ENCODE measurements at regions not wholly inside any gene's neighbourhood (a gene's known extent, or its start where the extent isn't known, plus 50 kb on each side); places are given as distances from the start of the nearest gene placed in this dataset.

DNA sequence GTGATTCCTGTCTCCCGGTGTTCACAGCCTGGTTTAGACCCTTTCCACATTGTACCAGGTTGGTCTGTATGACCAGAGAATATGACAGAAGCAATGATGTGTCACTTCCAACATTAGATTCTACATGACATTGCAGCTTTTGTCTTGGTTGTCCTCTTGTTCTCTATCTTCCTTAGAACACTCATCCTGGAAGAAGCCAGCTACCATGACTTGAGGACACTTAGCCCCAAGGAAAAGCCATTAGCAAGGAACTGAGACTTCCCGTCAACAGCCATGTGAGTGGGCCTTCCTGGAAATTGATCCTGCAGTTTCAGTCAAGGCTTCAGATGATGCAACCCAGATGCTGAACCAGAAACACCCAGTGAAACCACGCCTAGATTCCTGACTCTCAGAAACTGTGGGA, 143.3 kb downstream of the MREG start (continued):
- TF ChIP-seq KIAA2018 (CRISPR knock-in tag; IDR thresholded peaks at IDR 0.05; ENCODE audit: borderline replicate concordance) = no peak
- TF ChIP-seq ZNF230 (CRISPR knock-in tag; IDR thresholded peaks at IDR 0.05) = no peak
- TF ChIP-seq NONO (IDR thresholded peaks at IDR 0.05) = no peak
- no peak for TF ChIP-seq NONO (CRISPR knock-in tag; conservative IDR thresholded peaks at IDR 0.05)
- no peak for TF ChIP-seq GATAD1 (CRISPR knock-in tag; IDR thresholded peaks at IDR 0.05)
- peak; percentile 90 for TF ChIP-seq ZNF644 (CRISPR knock-in tag; IDR thresholded peaks at IDR 0.05; ENCODE audit: low read depth)
- TF ChIP-seq CEBPZ (IDR thresholded peaks at IDR 0.05; ENCODE audit: low read length) = no peak
- TF ChIP-seq, protein P1, sequence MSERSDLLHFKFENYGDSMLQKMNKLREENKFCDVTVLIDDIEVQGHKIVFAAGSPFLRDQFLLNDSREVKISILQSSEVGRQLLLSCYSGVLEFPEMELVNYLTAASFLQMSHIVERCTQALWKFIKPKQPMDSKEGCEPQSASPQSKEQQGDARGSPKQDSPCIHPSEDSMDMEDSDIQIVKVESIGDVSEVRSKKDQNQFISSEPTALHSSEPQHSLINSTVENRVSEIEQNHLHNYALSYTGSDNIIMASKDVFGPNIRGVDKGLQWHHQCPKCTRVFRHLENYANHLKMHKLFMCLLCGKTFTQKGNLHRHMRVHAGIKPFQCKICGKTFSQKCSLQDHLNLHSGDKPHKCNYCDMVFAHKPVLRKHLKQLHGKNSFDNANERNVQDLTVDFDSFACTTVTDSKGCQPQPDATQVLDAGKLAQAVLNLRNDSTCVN (CRISPR knock-in tag; IDR thresholded peaks at IDR 0.05; ENCODE audit: borderline replicate concordance) = no peak
- no peak for TF ChIP-seq ZFP37 (CRISPR knock-in tag; IDR thresholded peaks at IDR 0.05; ENCODE audit: borderline replicate concordance)
- TF ChIP-seq TOPORS (CRISPR knock-in tag; IDR thresholded peaks at IDR 0.05) = no peak
- 0 out of 2 replicates have a peak, but pooled peaks have one; percentile 21 for TF ChIP-seq HMG20A (CRISPR knock-in tag; IDR thresholded peaks at IDR 0.05; ENCODE audit: borderline replicate concordance)
- TF ChIP-seq FIP1L1 (IDR thresholded peaks at IDR 0.05; ENCODE audit: borderline replicate concordance, insufficient read depth, low read depth, low read length) = no peak
- no peak for TF ChIP-seq ZNF768 (CRISPR knock-in tag; IDR thresholded peaks at IDR 0.05)
- TF ChIP-seq ZNF3 (CRISPR knock-in tag; IDR thresholded peaks at IDR 0.05) = no peak
- TF ChIP-seq GTF3A (CRISPR knock-in tag; conservative IDR thresholded peaks at IDR 0.05) = no peak
- TF ChIP-seq IKZF5 (CRISPR knock-in tag; IDR thresholded peaks at IDR 0.05) = no peak
- no peak for TF ChIP-seq ZNF670 (CRISPR knock-in tag; IDR thresholded peaks at IDR 0.05; ENCODE audit: borderline replicate concordance)

Measured in HepG2 (cell line).